Astrocyte (in vitro differentiated cells and primary cell): ENCODE measurements at regions not wholly inside any gene's neighbourhood (a gene's known extent, or its start where the extent isn't known, plus 50 kb on each side); places are given as distances from the start of the nearest gene placed in this dataset.

Experiments used
- DNase-seq: peaks from one replicate; pipeline ENCODE4 v3.0.0-alpha.2; 2010; ENCODE audit warnings: low read depth
- FAIRE-seq: peaks from 2 replicates; lab custom pipeline; 2011; peaks lifted over from hg19 to GRCh38; lab: Jason Lieb, UNC
- H2AFZ ChIP-seq: 2 replicates; pipeline ENCODE4 v1.6.0; 2012; ENCODE audit warnings: low read depth, low read length, inconsistent platforms
- H3K27ac ChIP-seq: 2 replicates; pipeline ENCODE4 v1.5.1; 2011; ENCODE audit warnings: low read depth, low read length, inconsistent platforms
- H3K27me3 ChIP-seq: 2 replicates; pipeline ENCODE4 v1.6.0; 2011; ENCODE audit warnings: low read length, inconsistent platforms; ENCODE audit not compliant: insufficient read depth
- H3K36me3 ChIP-seq: 2 replicates; pipeline ENCODE4 v1.5.1; 2011; ENCODE audit warnings: low read length, inconsistent platforms; ENCODE audit not compliant: insufficient read depth
- H3K4me1 ChIP-seq: 2 replicates; pipeline ENCODE4 v1.5.1; 2011; ENCODE audit warnings: low read length, inconsistent platforms; ENCODE audit not compliant: insufficient read depth
- H3K4me2 ChIP-seq: 2 replicates; pipeline ENCODE4 v1.6.0; 2012; ENCODE audit warnings: low read length, inconsistent platforms
- H3K4me3 ChIP-seq: 2 replicates; pipeline ENCODE4 v1.5.1; 2011; ENCODE audit warnings: low read depth, mild to moderate bottlenecking, low read length, inconsistent platforms; ENCODE audit not compliant: insufficient read depth
- H3K79me2 ChIP-seq: 2 replicates; pipeline ENCODE4 v1.6.0; 2012; ENCODE audit warnings: mild to moderate bottlenecking, low read length, inconsistent platforms; ENCODE audit not compliant: insufficient read depth
- H3K9ac ChIP-seq: 2 replicates; pipeline ENCODE4 v1.6.0; 2012; ENCODE audit warnings: mild to moderate bottlenecking, low read length, inconsistent platforms
- H3K9me3 ChIP-seq: 2 replicates; pipeline ENCODE4 v1.5.1; 2012; ENCODE audit warnings: low read depth, mild to moderate bottlenecking, low read length, inconsistent platforms; ENCODE audit not compliant: insufficient read depth
- H4K20me1 ChIP-seq: 2 replicates; pipeline ENCODE4 v1.6.0; 2012; ENCODE audit warnings: low read length, inconsistent platforms; ENCODE audit not compliant: insufficient read depth
- H3K27ac Mint-ChIP-seq: one replicate; pipeline ENCODE4 v1.8.0; 2021; ENCODE audit warnings: mild to moderate bottlenecking, mixed read lengths; ENCODE audit not compliant: unreplicated experiment
- H3K27me3 Mint-ChIP-seq: one replicate; pipeline ENCODE4 v1.8.0; 2021; ENCODE audit warnings: low read depth, mixed read lengths; ENCODE audit not compliant: unreplicated experiment
- H3K36me3 Mint-ChIP-seq: one replicate; pipeline ENCODE4 v1.8.0; 2021; ENCODE audit warnings: low read depth, mixed read lengths; ENCODE audit not compliant: unreplicated experiment
- H3K4me1 Mint-ChIP-seq: one replicate; pipeline ENCODE4 v1.8.0; 2021; ENCODE audit warnings: low read depth, mixed read lengths; ENCODE audit not compliant: unreplicated experiment
- H3K4me3 Mint-ChIP-seq: one replicate; pipeline ENCODE4 v1.8.0; 2021; ENCODE audit warnings: mild to moderate bottlenecking, moderate library complexity, mixed read lengths; ENCODE audit not compliant: unreplicated experiment
- H3K9me3 Mint-ChIP-seq: one replicate; pipeline ENCODE4 v1.8.0; 2021; ENCODE audit warnings: mild to moderate bottlenecking, mixed read lengths; ENCODE audit not compliant: unreplicated experiment
- CTCF ChIP-seq: IDR thresholded peaks from 2 replicates; pipeline ENCODE4 v1.5.1; 2011; ENCODE audit warnings: low read depth, mild to moderate bottlenecking, inconsistent platforms, low read length, moderate library complexity; ENCODE audit not compliant: insufficient read depth
- EZH2 ChIP-seq: IDR thresholded peaks from 2 replicates; pipeline ENCODE4 v1.6.1; 2012; ENCODE audit warnings: mild to moderate bottlenecking, low read length, inconsistent platforms; ENCODE audit not compliant: insufficient read depth

GRCh38 chr11:98456308-98456680 lies 564.5 kb upstream of the CNTN5 start:
- H3K27me3 ChIP-seq: no peaks in the 10 kb centered on the region
- Mint-ChIP-seq H3K27me3 (no peaks in the 10 kb centered on the region), H3K27ac (no peak overlapping the region), H3K36me3 (no peaks in the 10 kb centered on the region), H3K4me3 (no peak overlapping the region), H3K9me3 (no peaks in the 10 kb centered on the region), H3K4me1 (no peaks in the 10 kb centered on the region)
- H3K4me1 ChIP-seq: no peaks in the 10 kb centered on the region
- no peaks in the 10 kb centered on the region for H3K79me2 ChIP-seq
- FAIRE-seq (no peak), DNase-seq (no peak)
- no peaks in the 10 kb centered on the region for H3K9me3 ChIP-seq
- TF ChIP-seq CTCF (no peak), EZH2 (no peak)
- H2AFZ ChIP-seq: no peak overlapping the region
- no peak overlapping the region for H3K4me2 ChIP-seq
- H3K27ac ChIP-seq: no peak overlapping the region
- H3K36me3 ChIP-seq: no peaks in the 10 kb centered on the region
- H4K20me1 ChIP-seq: no peaks in the 10 kb centered on the region
- H3K9ac ChIP-seq: no peak overlapping the region
- H3K4me3 ChIP-seq: no peak overlapping the region

GRCh38 chr11:98495016-98495415 lies 525.7 kb upstream of the CNTN5 start:
- H3K27me3 Mint-ChIP-seq: no peaks in the 10 kb centered on the region
- DNase-seq (no peak), FAIRE-seq (no peak)
- Histone ChIP-seq H3K9me3 (no peaks in the 10 kb centered on the region), H3K4me1 (no peaks in the 10 kb centered on the region), H3K4me2 (no peak overlapping the region), H3K27me3 (no peaks in the 10 kb centered on the region), H3K4me3 (no peak overlapping the region), H3K36me3 (no peaks in the 10 kb centered on the region), H4K20me1 (no peaks in the 10 kb centered on the region), H3K9ac (no peak overlapping the region), H3K27ac (no peak overlapping the region), H2AFZ (no peak overlapping the region), H3K79me2 (no peaks in the 10 kb centered on the region)
- H3K4me3 Mint-ChIP-seq: no peak overlapping the region
- no peaks in the 10 kb centered on the region for H3K4me1 Mint-ChIP-seq
- TF ChIP-seq EZH2: no peak
- no peak for TF ChIP-seq CTCF
- H3K36me3 Mint-ChIP-seq: no peaks in the 10 kb centered on the region
- H3K9me3 Mint-ChIP-seq: no peaks in the 10 kb centered on the region
- no peak overlapping the region for H3K27ac Mint-ChIP-seq

GRCh38 chr11:98495601-98496000 lies 525.1 kb upstream of the CNTN5 start:
- no peaks in the 10 kb centered on the region for H3K36me3 Mint-ChIP-seq
- Histone ChIP-seq H3K4me3 (no peak overlapping the region), H3K27ac (no peak overlapping the region), H3K4me2 (no peak overlapping the region), H4K20me1 (no peaks in the 10 kb centered on the region), H3K9ac (no peak overlapping the region), H3K4me1 (no peaks in the 10 kb centered on the region), H2AFZ (no peak overlapping the region), H3K79me2 (no peaks in the 10 kb centered on the region), H3K27me3 (no peaks in the 10 kb centered on the region), H3K36me3 (no peaks in the 10 kb centered on the region), H3K9me3 (no peaks in the 10 kb centered on the region)
- H3K9me3 Mint-ChIP-seq: no peaks in the 10 kb centered on the region
- no peaks in the 10 kb centered on the region for H3K4me1 Mint-ChIP-seq
- H3K27me3 Mint-ChIP-seq: no peaks in the 10 kb centered on the region
- TF ChIP-seq EZH2: no peak
- no peak for DNase-seq
- FAIRE-seq: no peak
- no peak overlapping the region for H3K4me3 Mint-ChIP-seq
- H3K27ac Mint-ChIP-seq: no peak overlapping the region
